Fibroblast of pulmonary artery (primary cell): ENCODE measurements at regions not wholly inside any gene's neighbourhood (a gene's known extent, or its start where the extent isn't known, plus 50 kb on each side); places are given as distances from the start of the nearest gene placed in this dataset.

Source experiments
- DNase-seq: peaks from one replicate; pipeline ENCODE4 v3.0.0-alpha.2; 2010; ENCODE audit warnings: low read depth
- H3K4me3 ChIP-seq: replicated peaks from 2 replicates; pipeline ENCODE4 v1.5.1; 2011; ENCODE audit warnings: low read depth, mild to moderate bottlenecking, control low read depth, low read length, moderate library complexity
- CTCF ChIP-seq: IDR thresholded peaks from 2 replicates; pipeline ENCODE4 v1.5.1; 2011; ENCODE audit warnings: mild to moderate bottlenecking, control low read depth, low read length, inconsistent platforms; ENCODE audit errors: missing control alignments

GRCh38 chrX:4450177-4450576 is 736.7 kb upstream of the PRKX start:
- no peak overlapping the region for H3K4me3 ChIP-seq
- no peak for DNase-seq
- TF ChIP-seq CTCF: no peak

- H3K4me3 ChIP-seq: no peak overlapping the region
- no peak for TF ChIP-seq CTCF
- no peak for DNase-seq
Measured at GRCh38 chrX:4435905-4436304, 722.5 kb upstream of the PRKX start.

GRCh38 chrX:4397471-4397870 is 684.0 kb upstream of the PRKX start:
- TF ChIP-seq CTCF: no peak
- no peak for DNase-seq
- no peak overlapping the region for H3K4me3 ChIP-seq

- TF ChIP-seq CTCF: no peak
- no peak for DNase-seq
- H3K4me3 ChIP-seq: no peak overlapping the region
Measured at GRCh38 chrX:4382273-4382672, 668.8 kb upstream of the PRKX start.

- TF ChIP-seq CTCF: no peak
- no peak for DNase-seq
- no peak overlapping the region for H3K4me3 ChIP-seq
Measured at GRCh38 chrX:4380710-4381109, 667.3 kb upstream of the PRKX start.

- no peak for DNase-seq
- TF ChIP-seq CTCF: no peak
- H3K4me3 ChIP-seq: no peak overlapping the region
Measured at GRCh38 chrX:4379071-4379470, 665.6 kb upstream of the PRKX start.

- DNase-seq: no peak
Measured at GRCh38 chrX:4373791-4374190, 660.3 kb upstream of the PRKX start.

More at GRCh38 chrX:4373791-4374190, 660.3 kb upstream of the PRKX start:
- no peak overlapping the region for H3K4me3 ChIP-seq
- no peak for TF ChIP-seq CTCF
